ENCODE measurements at regions not wholly inside any gene's neighbourhood (a gene's known extent, or its start where the extent isn't known, plus 50 kb on each side); places are given as distances from the start of the nearest gene placed in this dataset.
"Not testable (repeated sequence)": the region's sequence is repeated elsewhere in the genome, so short reads cannot be mapped to it uniquely, and the experiment has no call there.

DNA sequence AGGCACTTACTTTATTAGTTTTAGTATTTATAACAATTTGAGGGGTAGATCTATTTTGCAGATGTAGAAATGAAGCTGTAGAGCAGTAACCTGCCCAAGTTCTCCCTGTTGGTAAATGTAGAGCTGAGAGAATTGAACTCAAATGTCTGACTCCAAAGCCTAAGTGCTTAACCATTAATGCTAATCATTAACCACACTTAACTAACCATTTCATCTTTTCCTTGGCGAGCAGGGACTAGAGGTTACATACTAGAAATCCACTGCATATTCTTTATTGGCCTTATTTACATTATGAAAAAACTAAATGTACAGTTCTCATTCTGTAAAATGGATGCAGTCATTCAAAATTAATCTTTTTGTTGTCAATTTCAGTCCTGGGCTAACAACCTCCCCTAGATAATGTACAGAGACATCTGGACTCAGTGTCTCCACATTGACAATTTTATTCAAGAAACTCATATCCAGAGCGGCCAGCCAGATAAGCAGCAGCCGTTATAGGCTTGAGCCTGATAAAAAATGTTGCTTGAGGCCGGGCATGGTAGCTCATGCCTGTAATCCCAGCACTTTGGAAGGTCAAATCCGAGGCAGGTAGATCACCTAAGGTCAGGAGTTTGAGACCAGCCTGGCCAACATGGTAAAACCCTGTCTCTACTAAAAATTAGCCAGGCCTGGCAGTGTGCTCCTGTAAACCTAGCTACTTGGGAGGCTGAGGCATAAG is 76.7 kb upstream of the PICALM start:
- TF ChIP-seq, protein P1, sequence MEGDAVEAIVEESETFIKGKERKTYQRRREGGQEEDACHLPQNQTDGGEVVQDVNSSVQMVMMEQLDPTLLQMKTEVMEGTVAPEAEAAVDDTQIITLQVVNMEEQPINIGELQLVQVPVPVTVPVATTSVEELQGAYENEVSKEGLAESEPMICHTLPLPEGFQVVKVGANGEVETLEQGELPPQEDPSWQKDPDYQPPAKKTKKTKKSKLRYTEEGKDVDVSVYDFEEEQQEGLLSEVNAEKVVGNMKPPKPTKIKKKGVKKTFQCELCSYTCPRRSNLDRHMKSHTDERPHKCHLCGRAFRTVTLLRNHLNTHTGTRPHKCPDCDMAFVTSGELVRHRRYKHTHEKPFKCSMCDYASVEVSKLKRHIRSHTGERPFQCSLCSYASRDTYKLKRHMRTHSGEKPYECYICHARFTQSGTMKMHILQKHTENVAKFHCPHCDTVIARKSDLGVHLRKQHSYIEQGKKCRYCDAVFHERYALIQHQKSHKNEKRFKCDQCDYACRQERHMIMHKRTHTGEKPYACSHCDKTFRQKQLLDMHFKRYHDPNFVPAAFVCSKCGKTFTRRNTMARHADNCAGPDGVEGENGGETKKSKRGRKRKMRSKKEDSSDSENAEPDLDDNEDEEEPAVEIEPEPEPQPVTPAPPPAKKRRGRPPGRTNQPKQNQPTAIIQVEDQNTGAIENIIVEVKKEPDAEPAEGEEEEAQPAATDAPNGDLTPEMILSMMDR (IDR thresholded peaks at IDR 0.05; ENCODE audit: extremely low read depth, missing control alignments) = no peak
- DNase-seq (ENCODE audit: low spot score) = no peak

DNA sequence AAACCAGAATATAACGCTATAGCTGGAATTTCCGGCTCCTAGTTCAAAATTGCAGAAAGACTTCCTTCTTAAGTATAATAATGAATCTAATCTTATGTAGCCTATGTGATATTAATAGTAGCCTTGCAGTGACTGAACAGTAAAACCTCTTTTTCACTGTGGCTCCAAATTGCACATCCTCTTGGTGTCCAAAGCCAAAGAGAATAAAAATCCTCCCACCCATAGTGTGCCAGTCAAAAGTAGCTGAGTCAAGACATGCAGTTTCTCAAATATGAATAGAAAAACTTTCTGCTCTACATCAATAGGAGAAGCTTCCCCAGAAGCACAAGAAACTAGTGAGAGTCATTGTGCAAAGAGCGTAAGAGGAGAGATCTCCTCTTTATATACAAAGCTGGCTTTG is 76.0 kb upstream of the PICALM start:
- TF ChIP-seq, protein P1 (IDR thresholded peaks at IDR 0.05; ENCODE audit: extremely low read depth, missing control alignments) = no peak
- no peak for DNase-seq (ENCODE audit: low spot score)

DNA sequence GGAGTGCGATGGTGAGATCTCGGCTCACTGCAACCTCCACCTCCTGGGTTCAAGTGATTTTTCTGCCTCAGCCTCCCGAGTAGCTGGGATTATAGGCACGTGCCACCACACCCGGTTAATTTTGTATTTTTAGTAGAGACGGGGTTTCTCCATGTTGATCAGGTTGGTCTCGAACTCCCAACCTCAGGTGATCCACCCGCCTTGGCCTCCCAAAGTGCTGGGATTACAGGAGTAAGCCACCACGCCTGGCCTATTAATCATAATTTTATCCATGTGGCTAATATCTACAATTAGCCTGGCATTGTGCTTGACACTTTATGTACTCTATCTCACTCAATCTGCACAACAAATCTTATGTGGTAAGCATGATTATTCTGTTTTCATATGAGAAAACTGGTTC is 75.2 kb upstream of the PICALM start:
- not testable (repeated sequence) for DNase-seq (ENCODE audit: low spot score)

DNA sequence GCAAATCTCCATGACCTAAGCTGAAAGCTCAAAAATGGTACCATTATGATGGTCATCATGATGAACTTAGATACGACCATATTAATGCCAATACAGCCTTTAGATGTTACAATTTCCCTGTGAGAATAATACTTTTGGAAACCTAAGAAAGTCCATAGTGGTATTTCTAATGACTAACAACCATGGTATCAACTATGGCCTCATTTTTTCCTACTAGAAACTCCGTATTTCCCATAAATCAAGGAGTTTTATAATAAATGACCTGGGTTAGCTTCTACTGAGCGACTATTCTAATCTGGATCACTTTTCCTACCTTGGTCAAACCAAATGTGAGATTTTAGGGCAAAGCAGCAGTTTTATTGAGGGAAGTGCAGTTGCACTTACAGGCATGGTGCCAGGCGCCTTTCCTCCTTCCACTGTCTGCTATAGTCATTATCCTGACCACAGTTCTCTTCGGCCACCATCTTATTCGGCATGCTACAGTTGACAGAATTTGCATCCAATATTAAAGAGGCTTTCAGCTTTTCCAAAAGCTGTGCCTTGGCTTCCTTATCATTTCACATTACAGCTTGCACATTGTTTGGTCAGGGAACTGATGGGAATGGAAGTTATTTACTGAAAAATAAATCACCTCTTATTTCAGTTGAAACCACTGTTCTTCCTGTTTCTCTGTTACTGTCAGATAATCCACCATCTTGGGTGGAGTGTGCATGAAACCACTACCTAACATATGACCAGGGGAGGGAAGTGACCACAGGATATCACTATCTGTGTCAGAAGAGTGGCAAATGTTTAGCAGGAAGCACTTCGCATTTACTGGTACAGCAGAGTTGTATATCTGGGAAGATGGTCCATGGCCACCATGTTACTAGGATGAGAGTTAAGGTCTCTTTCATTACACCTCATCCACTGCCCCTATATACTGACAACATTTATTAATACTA is 74.5 kb upstream of the PICALM start:
- DNase-seq (ENCODE audit: low spot score) = no peak
- TF ChIP-seq, protein P1 (IDR thresholded peaks at IDR 0.05; ENCODE audit: extremely low read depth, missing control alignments) = no peak

DNA sequence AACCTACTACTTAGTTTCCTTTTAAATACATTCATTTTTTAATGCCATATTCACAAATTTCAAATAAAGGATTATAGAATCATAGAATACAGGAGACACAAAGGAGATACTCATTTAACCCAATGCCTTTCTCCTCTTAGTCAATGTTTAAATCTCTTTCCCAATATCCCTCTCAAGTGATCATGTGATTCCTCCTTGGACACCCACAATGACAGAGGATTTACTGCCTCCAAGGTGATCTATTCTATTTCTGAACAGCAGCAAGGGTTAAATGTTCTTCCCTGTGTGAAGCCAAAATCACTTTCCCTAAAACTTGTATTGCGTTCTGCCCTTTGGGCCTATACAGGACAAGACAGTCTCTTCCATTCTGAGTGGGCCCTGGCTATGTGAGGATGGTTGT is 73.3 kb upstream of the PICALM start:
- DNase-seq (ENCODE audit: low spot score) = no peak
- TF ChIP-seq, protein P1 (IDR thresholded peaks at IDR 0.05; ENCODE audit: extremely low read depth, missing control alignments) = no peak

DNA sequence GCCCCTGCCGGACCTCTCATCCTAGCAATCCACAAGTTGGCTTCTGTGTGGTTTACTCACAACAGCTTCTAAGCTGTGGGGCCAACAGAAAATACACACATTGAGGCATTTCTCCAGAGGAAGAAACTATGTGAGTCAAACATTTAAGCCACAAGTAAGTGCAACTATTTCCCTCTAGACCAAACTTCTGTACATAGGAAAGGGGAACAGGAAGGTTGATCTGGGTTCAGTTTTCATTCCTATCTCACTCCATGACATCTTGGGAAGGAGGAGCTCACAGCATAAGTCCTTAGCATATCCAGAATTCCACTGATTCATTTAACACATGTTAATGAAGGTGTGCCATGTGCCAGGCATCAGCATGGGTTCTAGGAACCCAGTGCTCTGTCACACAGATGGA is 72.8 kb upstream of the PICALM start:
- TF ChIP-seq, protein P1 (IDR thresholded peaks at IDR 0.05; ENCODE audit: extremely low read depth, missing control alignments) = no peak
- no peak for DNase-seq (ENCODE audit: low spot score)

DNA sequence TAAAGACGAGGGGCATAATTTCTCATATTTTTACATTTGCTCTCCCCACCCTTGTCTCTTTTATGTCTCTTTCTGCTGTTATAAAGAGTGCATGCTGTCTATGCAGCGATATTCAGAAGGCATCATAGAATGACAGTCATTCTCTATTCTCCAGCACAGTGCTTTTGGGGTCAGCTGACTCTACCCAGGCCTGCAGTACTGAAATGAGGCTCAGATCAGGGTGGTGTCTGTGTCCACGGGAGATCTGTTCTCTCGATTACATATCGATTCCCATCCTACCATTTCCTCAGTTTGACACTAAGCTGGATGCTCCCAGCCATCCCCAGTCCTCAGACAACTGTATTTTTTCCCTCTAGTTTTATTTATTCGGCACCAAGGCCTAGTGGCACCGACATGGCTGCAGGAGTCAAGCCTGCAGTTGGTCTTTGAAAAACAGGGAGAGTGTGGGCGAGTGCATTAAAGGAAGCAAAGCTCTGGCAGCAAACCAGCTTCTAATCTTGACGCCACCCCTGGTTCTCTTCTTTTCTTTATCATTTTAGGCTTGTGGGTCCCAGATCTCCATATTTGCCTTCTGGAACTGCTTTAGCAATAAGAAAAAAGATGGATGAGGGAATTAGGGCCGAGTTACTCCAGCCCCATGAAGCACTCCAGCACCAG is 71.6 kb upstream of the PICALM start:
- TF ChIP-seq, protein P1 (IDR thresholded peaks at IDR 0.05; ENCODE audit: extremely low read depth, missing control alignments) = no peak

More for the DNA sequence above, 71.6 kb upstream of the PICALM start:
- no peak for DNase-seq (ENCODE audit: low spot score)
